PC-3 (cell line): ENCODE measurements at regions not wholly inside any gene's neighbourhood (a gene's known extent, or its start where the extent isn't known, plus 50 kb on each side); places are given as distances from the start of the nearest gene placed in this dataset.

Experiments used
- ATAC-seq: fragments of 200-7000 bp; cut with Tn5 transposase; 2 replicates; pipeline ENCODE4 v1.9.1; 2020; ENCODE audit warnings: mild to moderate bottlenecking, moderate library complexity
- BruUV-seq: library from RNA; stranded (reverse); fragments of 400-500 nt; replicated peaks from 2 replicates; lab custom pipeline; 2021; lab: Mats Ljungman, UMichigan
- CTCF ChIA-PET: fragments of 300-600 bp; sonication (Branson Sonifier 250); formaldehyde crosslinking; loops from one replicate; lab custom pipeline; 2022; ENCODE audit warnings: antibody characterized with exemption; lab: Charles Lee
- POLR2A ChIA-PET: fragments of 300-600 bp; sonication (Branson Sonifier 250); formaldehyde crosslinking; loops from one replicate; lab custom pipeline; 2022; ENCODE audit warnings: antibody characterized with exemption; ENCODE audit not compliant: unreplicated experiment; lab: Charles Lee
- DNase-seq: peaks from one replicate; pipeline ENCODE4 v3.0.0-alpha.2; 2015
- H2AFZ ChIP-seq: fragments of 300-600 bp; sonication (generic); 2 replicates; pipeline ENCODE4 v1.6.0; 2016; ENCODE audit warnings: antibody characterized with exemption, low read length
- H3F3A ChIP-seq: fragments of 300-600 bp; sonication (generic); one replicate; pipeline ENCODE4 v1.6.0; 2017; ENCODE audit warnings: antibody characterized with exemption, low read length, control low read depth, mild to moderate bottlenecking; ENCODE audit not compliant: unreplicated experiment
- H3K27ac ChIP-seq: fragments of 300-600 bp; sonication (generic); 2 replicates; pipeline ENCODE4 v1.5.1; 2016; ENCODE audit warnings: mild to moderate bottlenecking, low read length
- H3K27me3 ChIP-seq: fragments of 300-600 bp; sonication (generic); 2 replicates; pipeline ENCODE4 v1.6.1; 2016; ENCODE audit warnings: low read length, mixed read lengths
- H3K36me3 ChIP-seq: fragments of 300-600 bp; sonication (generic); 2 replicates; pipeline ENCODE4 v1.6.1; 2016; ENCODE audit warnings: low read depth, mixed run types, low read length, mixed read lengths
- H3K4me1 ChIP-seq: fragments of 300-600 bp; sonication (generic); 2 replicates; pipeline ENCODE4 v1.5.1; 2016; ENCODE audit warnings: low read length; ENCODE audit not compliant: insufficient read depth
- H3K4me2 ChIP-seq: fragments of 300-600 bp; sonication (generic); 2 replicates; pipeline ENCODE4 v1.6.0; 2016; ENCODE audit warnings: low read length
- H3K4me3 ChIP-seq: fragments of 300-600 bp; sonication (generic); 2 replicates; pipeline ENCODE4 v1.5.1; 2016; ENCODE audit warnings: mild to moderate bottlenecking, low read length, mixed read lengths
- H3K79me2 ChIP-seq: fragments of 300-600 bp; sonication (generic); 2 replicates; pipeline ENCODE4 v1.6.1; 2017; ENCODE audit warnings: low read length, mixed read lengths
- H3K9ac ChIP-seq: fragments of 300-600 bp; sonication (generic); 2 replicates; pipeline ENCODE4 v1.6.0; 2016; ENCODE audit warnings: mild to moderate bottlenecking, low read length
- H3K9me2 ChIP-seq: fragments of 300-600 bp; sonication (generic); replicated peaks from 2 replicates; pipeline ENCODE4 v1.6.1; 2016; ENCODE audit warnings: mixed run types, low read length, mixed read lengths
- H3K9me3 ChIP-seq: fragments of 300-600 bp; sonication (generic); 2 replicates; pipeline ENCODE4 v1.6.1; 2016; ENCODE audit warnings: low read length, mixed read lengths
- H4K20me1 ChIP-seq: fragments of 300-600 bp; sonication (generic); 2 replicates; pipeline ENCODE4 v1.6.1; 2016; ENCODE audit warnings: low read length, mixed read lengths
- CTCF ChIP-seq: fragments of 300-600 bp; sonication (generic); conservative IDR thresholded peaks from 2 replicates; pipeline ENCODE4 v1.5.1; 2017; ENCODE audit warnings: antibody characterized with exemption, low read depth, mild to moderate bottlenecking, low read length
- EZH2 ChIP-seq: fragments of 300-600 bp; sonication (generic); IDR thresholded peaks from one replicate; pipeline ENCODE4 v1.6.1; 2017; ENCODE audit warnings: antibody characterized with exemption, mild to moderate bottlenecking, low read length; ENCODE audit not compliant: unreplicated experiment
- EZH2phosphoT487 ChIP-seq: fragments of 300-600 bp; sonication (generic); IDR thresholded peaks from 2 replicates; pipeline ENCODE4 v1.6.1; 2018; ENCODE audit warnings: mild to moderate bottlenecking, antibody characterized with exemption, low read length, borderline replicate concordance
- intact Hi-C: fragments of 100-400 bp; cut with micrococcal nuclease; formaldehyde crosslinking; loops from 2 replicates; pipeline ENCODE4 v1.9.0; 2023

- no peak for ATAC-seq
- no peak for DNase-seq
- Histone ChIP-seq H3K9ac (no peak overlapping the region), H3K36me3 (no peaks in the 10 kb centered on the region), H3K4me2 (no peak overlapping the region), H3K9me3 (no peaks in the 10 kb centered on the region), H3F3A (no peaks in the 10 kb centered on the region), H3K4me1 (no peaks in the 10 kb centered on the region), H3K9me2 (no peaks in the 10 kb centered on the region), H2AFZ (no peak overlapping the region), H3K27me3 (no peaks in the 10 kb centered on the region), H3K4me3 (no peak overlapping the region), H3K27ac (no peak overlapping the region), H3K79me2 (no peaks in the 10 kb centered on the region), H4K20me1 (no peaks in the 10 kb centered on the region)
- BruUV-seq: no TSS peak
- intact Hi-C loops: no loop called here
- no peak for TF ChIP-seq EZH2
- TF ChIP-seq EZH2phosphoT487: no peak
- no peak for TF ChIP-seq CTCF
- ChIA-PET CTCF (no interaction called here), POLR2A (no interaction called here)
These were observed 739.0 kb upstream of the NCAM2 start for GRCh38 chr21:20259031-20259867.

DNA sequence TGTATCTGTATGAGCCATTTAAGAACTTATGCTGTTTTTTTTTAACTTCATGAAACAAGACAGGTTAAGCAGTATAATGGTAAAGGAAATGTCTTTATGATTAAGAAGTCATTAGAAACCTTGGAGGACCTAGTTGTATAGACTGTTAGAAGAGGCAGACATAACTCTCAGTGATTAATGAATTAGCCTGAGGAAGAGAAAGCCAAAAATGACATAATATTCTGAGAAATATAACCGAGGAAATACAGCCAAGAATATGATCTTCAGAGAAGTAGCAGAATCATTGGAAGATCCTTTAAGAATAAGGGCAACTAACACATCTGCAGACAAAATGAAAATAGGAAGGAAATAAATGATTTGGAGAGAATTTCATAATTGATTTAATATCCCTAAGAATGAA, 738.1 kb upstream of the NCAM2 start:
- no peaks in the 10 kb centered on the region for H4K20me1 ChIP-seq
- no peak overlapping the region for H2AFZ ChIP-seq
- no peak for ATAC-seq
- H3K4me1 ChIP-seq: no peaks in the 10 kb centered on the region
- intact Hi-C loops: no loop called here
- no peak overlapping the region for H3K4me2 ChIP-seq
- no peaks in the 10 kb centered on the region for H3K36me3 ChIP-seq
- no peak overlapping the region for H3K27ac ChIP-seq
- POLR2A ChIA-PET: no interaction called here
- TF ChIP-seq EZH2phosphoT487: no peak
- no peak for TF ChIP-seq EZH2
- no peak for TF ChIP-seq CTCF
- DNase-seq: no peak
- CTCF ChIA-PET: no interaction called here
- H3K9me2 ChIP-seq: no peaks in the 10 kb centered on the region
- no TSS peak for BruUV-seq
- no peak overlapping the region for H3K9ac ChIP-seq
- no peak overlapping the region for H3K4me3 ChIP-seq
- H3K79me2 ChIP-seq: no peaks in the 10 kb centered on the region
- no peaks in the 10 kb centered on the region for H3K27me3 ChIP-seq
- no peaks in the 10 kb centered on the region for H3K9me3 ChIP-seq
- H3F3A ChIP-seq: no peaks in the 10 kb centered on the region

- intact Hi-C loops: no loop called here
- H3K9me3 ChIP-seq: no peaks in the 10 kb centered on the region
- H3K9ac ChIP-seq: no peak overlapping the region
- no peaks in the 10 kb centered on the region for H3K36me3 ChIP-seq
- POLR2A ChIA-PET: no interaction called here
- ATAC-seq (no peak), DNase-seq (no peak)
- CTCF ChIA-PET: no interaction called here
- H4K20me1 ChIP-seq: no peaks in the 10 kb centered on the region
- no peak overlapping the region for H3K4me2 ChIP-seq
- H3K27me3 ChIP-seq: no peaks in the 10 kb centered on the region
- H3K4me3 ChIP-seq: no peak overlapping the region
- H3K4me1 ChIP-seq: no peaks in the 10 kb centered on the region
- H3K79me2 ChIP-seq: no peaks in the 10 kb centered on the region
- TF ChIP-seq EZH2phosphoT487 (no peak), CTCF (no peak), EZH2 (no peak)
- no TSS peak for BruUV-seq
- no peak overlapping the region for H2AFZ ChIP-seq
- H3K27ac ChIP-seq: no peak overlapping the region
- no peaks in the 10 kb centered on the region for H3K9me2 ChIP-seq
- no peaks in the 10 kb centered on the region for H3F3A ChIP-seq
These were observed 736.8 kb upstream of the NCAM2 start for GRCh38 chr21:20261364-20261763.
